ENCODE measurements at regions not wholly inside any gene's neighbourhood (a gene's known extent, or its start where the extent isn't known, plus 50 kb on each side); places are given as distances from the start of the nearest gene placed in this dataset.

GRCh38 chr5:73333944-73334703, 114.5 kb downstream of the FOXD1 start:
- no peak overlapping the region for H3K4me3 ChIP-seq (ENCODE audit: low read length)
- no peaks in the 10 kb centered on the region for H3K9me3 ChIP-seq (ENCODE audit: control insufficient read depth, low read depth, low read length)
- no peak overlapping the region for H3K27ac ChIP-seq (ENCODE audit: low read length)
- no peaks in the 10 kb centered on the region for H3K36me3 ChIP-seq (ENCODE audit: control insufficient read depth, low read depth, low read length)
- no peaks in the 10 kb centered on the region for H3K4me1 ChIP-seq (ENCODE audit: control insufficient read depth, low read depth, low read length)
- H3K27me3 ChIP-seq (ENCODE audit: control insufficient read depth, insufficient read depth, low read length), result no peaks in the 10 kb centered on the region
- no peak overlapping the region for H3K9ac ChIP-seq (ENCODE audit: low read length)

- Histone ChIP-seq H3K27me3 (ENCODE audit: control insufficient read depth, insufficient read depth, low read length) (no peaks in the 10 kb centered on the region), H3K36me3 (ENCODE audit: control insufficient read depth, low read depth, low read length) (no peaks in the 10 kb centered on the region), H3K9me3 (ENCODE audit: control insufficient read depth, low read depth, low read length) (no peaks in the 10 kb centered on the region), H3K27ac (ENCODE audit: low read length) (no peak overlapping the region), H3K4me3 (ENCODE audit: low read length) (no peak overlapping the region), H3K9ac (ENCODE audit: low read length) (no peak overlapping the region), H3K4me1 (ENCODE audit: control insufficient read depth, low read depth, low read length) (no peaks in the 10 kb centered on the region)
Observed at GRCh38 chr5:73330613-73331012, 118.0 kb downstream of the FOXD1 start.

- H3K4me1 ChIP-seq (ENCODE audit: control insufficient read depth, low read depth, low read length), result no peaks in the 10 kb centered on the region
- H3K27ac ChIP-seq (ENCODE audit: low read length), result no peak overlapping the region
- H3K9me3 ChIP-seq (ENCODE audit: control insufficient read depth, low read depth, low read length), result no peaks in the 10 kb centered on the region
- no peak overlapping the region for H3K9ac ChIP-seq (ENCODE audit: low read length)
- H3K27me3 ChIP-seq (ENCODE audit: control insufficient read depth, insufficient read depth, low read length), result no peaks in the 10 kb centered on the region
- H3K4me3 ChIP-seq (ENCODE audit: low read length), result no peak overlapping the region
- no peaks in the 10 kb centered on the region for H3K36me3 ChIP-seq (ENCODE audit: control insufficient read depth, low read depth, low read length)
Observed at GRCh38 chr5:73328640-73329039, 119.9 kb downstream of the FOXD1 start.

- Histone ChIP-seq H3K4me1 (ENCODE audit: control insufficient read depth, low read depth, low read length) (no peaks in the 10 kb centered on the region), H3K9me3 (ENCODE audit: control insufficient read depth, low read depth, low read length) (no peaks in the 10 kb centered on the region), H3K27me3 (ENCODE audit: control insufficient read depth, insufficient read depth, low read length) (no peaks in the 10 kb centered on the region), H3K27ac (ENCODE audit: low read length) (no peak overlapping the region), H3K36me3 (ENCODE audit: control insufficient read depth, low read depth, low read length) (no peaks in the 10 kb centered on the region), H3K9ac (ENCODE audit: low read length) (no peak overlapping the region), H3K4me3 (ENCODE audit: low read length) (no peak overlapping the region)
Observed at GRCh38 chr5:73327908-73328455, 120.6 kb downstream of the FOXD1 start.

GRCh38 chr5:73325546-73325945, 123.0 kb downstream of the FOXD1 start:
- Histone ChIP-seq H3K4me1 (ENCODE audit: control insufficient read depth, low read depth, low read length) (peaks cover 11% of the 10 kb centered on the region), H3K27me3 (ENCODE audit: control insufficient read depth, insufficient read depth, low read length) (no peaks in the 10 kb centered on the region), H3K27ac (ENCODE audit: low read length) (no peak overlapping the region), H3K9me3 (ENCODE audit: control insufficient read depth, low read depth, low read length) (no peaks in the 10 kb centered on the region), H3K9ac (ENCODE audit: low read length) (no peak overlapping the region), H3K36me3 (ENCODE audit: control insufficient read depth, low read depth, low read length) (no peaks in the 10 kb centered on the region), H3K4me3 (ENCODE audit: low read length) (no peak overlapping the region)

GRCh38 chr5:73323466-73323865, 125.1 kb downstream of the FOXD1 start:
- Histone ChIP-seq H3K27me3 (ENCODE audit: control insufficient read depth, insufficient read depth, low read length) (no peaks in the 10 kb centered on the region), H3K9me3 (ENCODE audit: control insufficient read depth, low read depth, low read length) (no peaks in the 10 kb centered on the region), H3K4me1 (ENCODE audit: control insufficient read depth, low read depth, low read length) (peaks cover 11% of the 10 kb centered on the region), H3K36me3 (ENCODE audit: control insufficient read depth, low read depth, low read length) (no peaks in the 10 kb centered on the region), H3K9ac (ENCODE audit: low read length) (no peak overlapping the region), H3K4me3 (ENCODE audit: low read length) (no peak overlapping the region), H3K27ac (ENCODE audit: low read length) (no peak overlapping the region)

- no peak overlapping the region for H3K4me3 ChIP-seq (ENCODE audit: low read length)
- no peak overlapping the region for H3K9ac ChIP-seq (ENCODE audit: low read length)
- H3K36me3 ChIP-seq (ENCODE audit: control insufficient read depth, low read depth, low read length), result no peaks in the 10 kb centered on the region
- peaks cover 11% of the 10 kb centered on the region for H3K4me1 ChIP-seq (ENCODE audit: control insufficient read depth, low read depth, low read length)
- H3K27me3 ChIP-seq (ENCODE audit: control insufficient read depth, insufficient read depth, low read length), result no peaks in the 10 kb centered on the region
- H3K27ac ChIP-seq (ENCODE audit: low read length), result no peak overlapping the region
- H3K9me3 ChIP-seq (ENCODE audit: control insufficient read depth, low read depth, low read length), result no peaks in the 10 kb centered on the region
Observed at GRCh38 chr5:73322437-73323076, 126.0 kb downstream of the FOXD1 start.

GRCh38 chr5:73321757-73322436, 126.7 kb downstream of the FOXD1 start:
- no peak overlapping the region for H3K4me3 ChIP-seq (ENCODE audit: low read length)
- H3K27ac ChIP-seq (ENCODE audit: low read length), result no peak overlapping the region
- no peak overlapping the region for H3K9ac ChIP-seq (ENCODE audit: low read length)
- no peaks in the 10 kb centered on the region for H3K27me3 ChIP-seq (ENCODE audit: control insufficient read depth, insufficient read depth, low read length)
- H3K36me3 ChIP-seq (ENCODE audit: control insufficient read depth, low read depth, low read length), result no peaks in the 10 kb centered on the region
- no peaks in the 10 kb centered on the region for H3K9me3 ChIP-seq (ENCODE audit: control insufficient read depth, low read depth, low read length)
- H3K4me1 ChIP-seq (ENCODE audit: control insufficient read depth, low read depth, low read length), result peaks cover 11% of the 10 kb centered on the region

- H3K27ac ChIP-seq (ENCODE audit: low read length), result no peak overlapping the region
- no peaks in the 10 kb centered on the region for H3K36me3 ChIP-seq (ENCODE audit: control insufficient read depth, low read depth, low read length)
- H3K9me3 ChIP-seq (ENCODE audit: control insufficient read depth, low read depth, low read length), result no peaks in the 10 kb centered on the region
- peaks cover 11% of the 10 kb centered on the region for H3K4me1 ChIP-seq (ENCODE audit: control insufficient read depth, low read depth, low read length)
- H3K27me3 ChIP-seq (ENCODE audit: control insufficient read depth, insufficient read depth, low read length), result peaks cover 13% of the 10 kb centered on the region
- no peak overlapping the region for H3K9ac ChIP-seq (ENCODE audit: low read length)
- H3K4me3 ChIP-seq (ENCODE audit: low read length), result no peak overlapping the region
Observed at GRCh38 chr5:73319036-73319435, 129.5 kb downstream of the FOXD1 start.

- no peaks in the 10 kb centered on the region for H3K36me3 ChIP-seq (ENCODE audit: control insufficient read depth, low read depth, low read length)
- peaks cover 20% of the 10 kb centered on the region for H3K27me3 ChIP-seq (ENCODE audit: control insufficient read depth, insufficient read depth, low read length)
- H3K9ac ChIP-seq (ENCODE audit: low read length), result no peak overlapping the region
- no peak overlapping the region for H3K27ac ChIP-seq (ENCODE audit: low read length)
- H3K4me3 ChIP-seq (ENCODE audit: low read length), result no peak overlapping the region
- peaks cover 11% of the 10 kb centered on the region for H3K4me1 ChIP-seq (ENCODE audit: control insufficient read depth, low read depth, low read length)
- no peaks in the 10 kb centered on the region for H3K9me3 ChIP-seq (ENCODE audit: control insufficient read depth, low read depth, low read length)
Observed at GRCh38 chr5:73318308-73318719, 130.3 kb downstream of the FOXD1 start.

GRCh38 chr5:73317523-73317922, 131.1 kb downstream of the FOXD1 start:
- Histone ChIP-seq H3K9ac (ENCODE audit: low read length) (no peak overlapping the region), H3K4me1 (ENCODE audit: control insufficient read depth, low read depth, low read length) (peaks cover 11% of the 10 kb centered on the region), H3K36me3 (ENCODE audit: control insufficient read depth, low read depth, low read length) (no peaks in the 10 kb centered on the region), H3K4me3 (ENCODE audit: low read length) (no peak overlapping the region), H3K27me3 (ENCODE audit: control insufficient read depth, insufficient read depth, low read length) (peaks cover 28% of the 10 kb centered on the region), H3K27ac (ENCODE audit: low read length) (no peak overlapping the region), H3K9me3 (ENCODE audit: control insufficient read depth, low read depth, low read length) (no peaks in the 10 kb centered on the region)
